HuH-7.5 (cell line): ENCODE measurements at regions not wholly inside any gene's neighbourhood (a gene's known extent, or its start where the extent isn't known, plus 50 kb on each side); places are given as distances from the start of the nearest gene placed in this dataset.

Experiments
- DNase-seq: peaks from one replicate; pipeline ENCODE4 v3.0.0; 2011; ENCODE audit warnings: low spot score

DNA sequence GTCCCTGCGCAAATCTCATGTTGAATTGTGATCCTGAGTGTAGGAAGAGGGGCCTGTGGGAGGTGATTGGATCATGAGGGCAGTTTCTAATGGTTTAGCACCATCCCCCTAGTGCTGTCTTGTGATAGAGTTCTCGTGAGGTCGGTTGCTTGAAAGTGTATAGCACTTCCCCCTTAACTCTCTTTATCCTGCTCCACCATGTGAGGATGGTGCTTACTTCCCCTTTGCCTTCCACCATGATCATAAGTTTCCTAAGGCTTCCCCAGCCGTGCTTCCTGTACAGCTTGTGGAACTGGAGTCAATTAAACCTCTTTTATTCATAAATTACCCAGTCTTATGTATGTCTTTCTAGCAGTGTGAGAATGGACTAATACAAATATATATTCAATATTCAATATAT lies 303.7 kb upstream of the SEL1L start:
- DNase-seq = no peak

- no peak for DNase-seq
Observed at GRCh38 chr14:81839056-81839455, 305.4 kb upstream of the SEL1L start.

DNA sequence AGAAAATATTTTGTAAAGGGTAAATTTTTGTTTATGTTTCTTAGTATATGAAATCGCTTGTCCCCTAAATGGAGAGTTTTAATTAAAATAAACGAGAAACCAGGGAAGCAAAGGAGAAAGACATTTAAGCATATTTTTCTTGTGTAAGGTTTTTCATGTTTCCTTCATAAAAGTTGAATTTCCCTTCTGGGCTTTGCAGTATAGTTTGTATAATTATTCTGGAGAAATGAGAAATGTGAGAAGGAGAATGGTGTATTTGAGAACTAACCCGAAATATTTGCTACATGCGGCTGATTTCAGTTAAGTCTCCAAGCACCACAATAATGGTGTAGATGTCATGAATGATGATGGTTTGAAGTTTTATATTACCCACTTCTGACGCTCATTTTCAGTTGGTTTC lies 307.7 kb upstream of the SEL1L start:
- no peak for DNase-seq

- no peak for DNase-seq
Observed at GRCh38 chr14:81849714-81850113, 316.1 kb upstream of the SEL1L start.

DNA sequence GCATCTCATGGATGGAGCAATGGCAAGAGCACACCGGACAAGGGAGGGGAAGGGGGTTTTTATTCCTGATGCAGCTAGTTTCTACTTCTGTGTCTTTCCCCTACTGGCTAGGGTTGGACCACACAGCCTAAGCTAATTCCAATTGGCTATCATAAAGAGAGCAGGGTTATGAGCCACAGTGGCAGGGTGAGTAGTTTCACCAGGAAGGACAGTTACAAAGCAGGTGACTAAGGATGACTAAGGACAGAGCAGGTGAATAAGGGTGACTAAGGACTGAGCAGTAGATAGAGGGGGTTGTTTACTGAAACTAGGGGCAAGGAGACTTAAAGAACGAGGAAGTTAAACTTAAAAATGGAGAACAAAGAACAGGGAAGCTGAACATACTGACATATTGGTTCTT lies 321.4 kb upstream of the SEL1L start:
- no peak for DNase-seq

DNA sequence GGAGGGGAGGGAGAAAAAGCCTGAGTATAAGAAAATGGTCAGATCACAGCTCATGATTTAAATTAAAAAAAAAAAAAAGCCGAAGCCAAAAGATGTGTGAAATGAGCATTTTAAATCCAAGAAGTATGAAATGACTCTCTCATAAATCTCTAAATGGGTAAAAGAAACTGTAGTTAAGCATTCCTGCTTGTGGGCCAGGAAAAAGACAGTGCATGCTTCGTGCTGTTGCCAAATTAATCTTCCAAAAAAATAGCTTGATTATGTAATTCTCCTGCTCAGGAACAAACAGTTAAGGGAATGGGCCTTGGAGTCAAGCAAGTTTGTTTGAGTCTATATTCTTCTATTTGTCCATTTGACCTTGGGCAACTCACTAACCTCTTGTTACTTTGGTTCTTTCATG lies 325.4 kb upstream of the SEL1L start:
- no peak for DNase-seq

DNA sequence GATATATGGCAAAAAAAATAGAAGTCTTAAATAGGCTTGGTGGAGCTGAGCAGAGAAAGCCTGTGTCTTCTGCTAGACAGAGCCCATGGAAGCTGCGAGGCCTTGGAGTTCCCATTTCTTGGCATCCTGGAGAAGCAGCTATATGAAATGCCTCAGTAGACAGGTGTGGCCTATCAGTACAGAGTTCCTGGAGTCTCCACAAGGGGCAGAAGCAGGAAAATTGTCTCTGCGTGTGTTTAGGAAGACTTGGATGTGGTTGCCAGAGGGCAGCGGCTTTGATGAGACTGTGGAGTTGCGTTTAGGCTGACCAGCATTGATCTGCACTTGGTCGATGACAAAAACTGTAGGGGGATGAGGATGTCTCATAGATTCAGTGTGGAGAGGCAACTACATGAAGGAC lies 334.5 kb upstream of the SEL1L start:
- DNase-seq = no peak

DNA sequence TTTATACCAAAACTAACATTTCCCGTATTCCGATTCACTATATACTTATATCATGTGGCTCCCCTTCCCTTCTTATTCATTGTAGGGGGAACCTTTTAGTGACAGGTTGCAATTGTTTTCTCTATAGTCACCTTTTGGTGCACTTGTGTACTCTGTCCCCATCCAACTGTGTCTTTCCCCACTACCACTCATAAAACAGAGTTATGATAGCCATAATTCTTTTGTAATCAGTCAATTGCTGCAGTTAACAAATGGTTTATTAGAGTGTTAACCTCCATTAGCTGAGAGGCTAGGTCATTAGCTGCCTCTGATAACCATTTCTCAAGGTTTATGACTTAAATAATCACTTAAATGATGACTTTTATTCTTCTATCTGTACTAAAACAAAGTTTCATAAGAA lies 338.1 kb upstream of the SEL1L start:
- DNase-seq = no peak

DNA sequence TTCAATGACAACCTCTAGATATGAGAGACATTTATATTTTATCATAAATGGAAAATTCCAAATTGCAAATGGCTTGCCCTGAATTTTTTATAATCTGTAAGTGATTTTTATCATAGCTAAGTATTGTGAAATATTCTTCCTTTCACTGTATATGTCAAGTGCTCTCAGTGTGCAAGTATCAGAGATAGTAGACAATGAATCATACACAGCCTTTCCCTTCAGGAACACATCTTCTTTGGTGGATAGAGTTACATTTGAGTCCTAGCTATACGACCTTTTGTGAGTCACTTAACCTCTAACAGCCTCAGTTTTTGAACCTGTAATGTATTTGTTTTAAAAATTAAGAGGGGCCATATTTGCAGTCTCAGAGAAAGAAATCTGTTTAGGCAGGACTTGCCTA lies 350.7 kb upstream of the SEL1L start:
- DNase-seq = no peak

GRCh38 chr14:81886588-81886987 lies 352.9 kb upstream of the SEL1L start:
- no peak for DNase-seq

DNA sequence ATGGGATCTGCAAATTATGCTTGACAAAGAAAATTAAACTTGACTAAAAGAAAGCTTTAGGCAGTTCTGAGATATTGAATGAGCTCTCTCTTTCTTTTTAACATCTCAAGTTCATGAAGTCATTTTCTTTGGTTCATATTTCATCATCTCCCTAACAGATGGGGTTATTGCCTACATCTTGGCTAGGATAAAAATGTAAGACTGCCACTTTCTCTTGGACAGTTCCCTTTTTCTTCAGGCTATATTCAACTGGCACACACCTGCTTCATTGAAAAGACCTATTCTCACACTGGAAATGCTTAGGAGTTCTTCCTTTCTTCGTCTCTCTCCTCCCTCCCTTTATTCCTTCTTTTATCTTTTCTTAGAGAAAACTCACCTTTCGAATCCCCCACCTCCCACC lies 355.9 kb upstream of the SEL1L start:
- DNase-seq = no peak

GRCh38 chr14:81890020-81890419 lies 356.4 kb upstream of the SEL1L start:
- DNase-seq = no peak

DNA sequence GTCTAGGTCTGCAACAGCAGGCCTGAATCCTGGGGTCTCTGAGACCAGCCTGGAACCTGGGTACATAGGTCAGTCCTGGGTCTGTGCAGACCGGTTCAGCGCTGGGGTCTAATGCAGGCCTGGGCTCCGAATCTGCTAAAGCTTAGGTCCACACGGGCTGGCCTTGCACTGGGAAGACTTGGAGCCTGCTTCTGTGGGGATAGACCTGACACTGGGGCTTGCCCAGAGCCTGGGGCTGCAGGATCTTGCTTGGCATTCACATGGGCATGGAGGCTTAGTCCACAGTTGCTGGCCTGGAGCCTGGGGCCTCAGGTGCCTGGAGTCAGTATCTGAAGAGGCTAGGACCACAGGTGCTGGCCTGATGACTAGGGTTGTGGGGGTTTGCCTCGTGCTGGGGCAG lies 369.8 kb upstream of the SEL1L start:
- no peak for DNase-seq

GRCh38 chr14:81927070-81927469 lies 393.4 kb upstream of the SEL1L start:
- DNase-seq = no peak

DNA sequence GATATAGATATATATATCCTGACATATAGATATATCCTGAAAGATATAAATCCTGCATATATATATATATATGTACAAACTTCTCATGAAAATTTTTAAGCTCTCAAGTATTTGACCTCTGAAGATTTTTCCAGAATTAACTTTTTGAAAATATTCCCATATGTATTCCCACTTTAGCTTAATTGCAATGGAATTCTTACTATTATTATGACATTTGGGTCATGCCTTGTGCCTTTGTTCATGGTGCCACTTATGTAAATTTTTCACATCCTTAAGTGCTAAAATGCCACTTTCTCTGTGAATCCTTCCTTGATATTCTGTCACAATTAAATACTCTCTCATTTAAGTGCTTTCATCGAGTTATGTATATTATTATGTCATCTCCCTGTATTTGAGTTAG lies 398.2 kb upstream of the SEL1L start:
- no peak for DNase-seq

DNA sequence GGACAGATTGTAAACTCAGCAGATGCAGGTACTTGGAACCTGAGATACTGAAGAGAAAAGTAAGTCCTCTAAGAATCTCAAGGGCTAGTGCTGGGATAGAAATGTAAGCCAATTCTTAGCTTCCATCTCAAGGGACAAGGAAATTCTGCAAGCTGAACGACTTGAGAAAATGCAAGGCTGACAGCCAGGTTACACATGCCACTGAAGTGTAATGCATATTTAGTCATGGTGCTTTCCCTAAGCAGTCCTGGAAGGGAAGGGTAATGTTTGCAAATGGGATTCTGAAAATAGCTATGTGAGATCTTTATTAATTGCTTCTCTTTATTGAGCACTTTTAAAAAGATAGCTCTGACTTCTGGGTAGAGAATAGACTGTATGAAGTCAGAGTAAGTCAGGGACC lies 402.7 kb upstream of the SEL1L start:
- DNase-seq = no peak

DNA sequence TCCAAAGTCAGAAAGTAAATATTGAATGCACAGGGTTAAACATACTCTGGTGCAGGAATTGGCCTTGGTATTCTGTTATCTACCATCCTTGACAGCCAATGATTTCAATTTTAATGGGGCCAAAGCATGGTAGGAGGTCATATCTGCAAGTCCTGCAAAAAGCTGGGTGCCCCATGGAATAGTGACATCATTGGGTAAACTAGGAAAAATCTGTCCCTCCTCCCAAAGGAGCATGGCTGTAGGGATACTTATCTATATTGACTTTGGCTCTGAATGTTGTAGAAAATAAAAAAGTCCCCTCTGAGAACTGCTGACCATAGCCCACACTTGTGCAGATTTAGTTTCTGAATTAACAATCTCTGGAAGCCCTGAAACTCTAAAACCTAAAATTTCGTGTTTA lies 403.2 kb upstream of the SEL1L start:
- no peak for DNase-seq

GRCh38 chr14:81938341-81938740 lies 404.7 kb upstream of the SEL1L start:
- no peak for DNase-seq

DNA sequence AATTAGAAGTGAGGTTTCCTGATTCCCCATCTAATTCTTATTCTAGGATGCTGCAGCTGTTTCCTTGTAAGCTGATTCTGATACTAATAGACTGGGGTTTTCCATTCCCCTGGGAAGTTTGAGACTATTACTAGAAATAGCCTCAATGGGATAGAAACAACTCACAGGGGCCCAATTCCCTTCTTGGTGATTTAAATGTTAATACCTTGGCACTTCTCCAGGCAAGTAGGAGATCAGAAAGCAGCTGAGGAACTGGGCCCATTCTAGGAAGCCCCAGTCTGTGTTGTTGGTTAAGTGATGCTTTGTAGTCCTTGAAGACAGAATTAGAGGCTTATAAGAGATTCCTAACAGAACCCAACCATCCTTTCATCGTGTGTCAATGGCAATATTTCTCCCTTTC lies 407.0 kb upstream of the SEL1L start:
- DNase-seq = no peak

- no peak for DNase-seq
Observed at GRCh38 chr14:81942071-81942470, 408.4 kb upstream of the SEL1L start.

- DNase-seq = no peak
Observed at GRCh38 chr14:81946375-81946774, 412.7 kb upstream of the SEL1L start.

DNA sequence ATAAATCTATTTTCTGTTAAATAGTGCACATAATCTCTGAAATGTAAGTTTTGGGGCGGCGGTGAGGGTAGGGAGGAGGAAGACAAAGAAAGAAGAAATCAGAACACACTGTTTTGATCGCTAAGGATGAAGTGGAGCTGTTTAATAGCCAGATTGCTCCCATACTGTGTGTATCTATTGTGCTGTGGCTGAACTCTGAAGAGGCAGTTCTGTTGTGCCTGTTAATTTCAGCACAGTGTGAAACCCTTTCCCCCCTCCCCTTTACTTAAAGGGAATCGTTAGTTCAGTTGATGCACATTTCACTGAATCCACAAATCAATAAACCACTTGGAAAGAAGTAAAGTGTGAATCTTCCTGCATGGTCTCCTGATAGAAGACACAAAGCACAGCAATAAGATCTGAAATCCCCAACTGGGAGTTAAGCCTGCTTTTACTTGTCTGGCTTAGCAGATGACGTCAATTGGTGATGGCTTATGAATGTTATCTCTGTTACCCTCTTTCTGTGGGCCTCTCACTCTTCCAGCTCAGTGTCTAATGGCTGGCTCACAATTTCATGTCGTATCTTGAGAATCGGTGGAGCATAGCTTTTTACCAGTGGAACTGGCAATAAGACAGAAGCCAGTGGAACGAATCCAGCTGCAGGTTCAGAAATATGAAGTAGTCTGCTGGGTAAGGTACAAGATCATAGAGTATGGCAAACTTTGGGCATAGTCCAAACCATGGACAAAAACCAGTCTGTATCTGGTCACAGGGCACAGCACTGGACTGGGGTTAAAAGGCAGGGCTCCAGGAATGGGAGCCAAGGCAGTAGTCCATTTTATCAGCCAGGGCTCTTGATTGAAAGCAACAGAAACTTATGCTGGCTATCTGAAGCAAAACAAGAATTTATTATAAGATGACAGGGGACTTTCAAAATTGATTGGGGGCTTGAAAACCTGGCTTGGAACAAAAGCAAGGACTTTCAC lies 413.5 kb upstream of the SEL1L start:
- no peak for DNase-seq

DNA sequence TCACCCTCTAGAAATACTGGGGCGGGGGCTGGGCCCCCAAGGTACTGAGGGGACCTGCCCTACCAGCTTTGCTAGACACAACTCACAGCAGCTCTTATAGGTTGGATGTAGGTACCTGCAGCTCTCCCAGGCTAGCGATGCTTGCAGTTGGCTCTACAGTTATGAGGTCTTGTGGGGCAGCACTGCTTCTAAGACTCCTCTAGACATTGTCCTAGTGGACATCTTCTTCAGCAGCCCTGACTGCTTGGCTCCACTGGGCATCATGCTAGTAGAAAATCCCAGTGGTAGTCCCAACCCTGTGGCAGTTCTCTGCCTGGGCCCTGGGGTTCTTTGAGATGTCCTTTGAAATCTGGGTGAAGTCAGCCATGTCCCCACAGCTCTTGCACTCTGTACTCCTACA lies 419.3 kb upstream of the SEL1L start:
- DNase-seq = no peak

- DNase-seq = no peak
Observed at GRCh38 chr14:81953419-81953818, 419.8 kb upstream of the SEL1L start.
